GM12892 (cell line): ENCODE measurements at regions not wholly inside any gene's neighbourhood (a gene's known extent, or its start where the extent isn't known, plus 50 kb on each side); places are given as distances from the start of the nearest gene placed in this dataset.

Experiments used
- POLR2A ChIP-seq: IDR thresholded peaks from 2 replicates; pipeline ENCODE4 v1.6.1; 2011; ENCODE audit warnings: low read depth, low read length, control low read depth
- POLR2AphosphoS5 ChIP-seq: IDR thresholded peaks from 2 replicates; pipeline ENCODE4 v1.6.1; 2011; ENCODE audit warnings: low read depth, low read length, control low read depth

- TF ChIP-seq POLR2A (no peak), POLR2AphosphoS5 (no peak)
These were observed 104.8 kb upstream of the TFPI start for GRCh38 chr2:187658952-187659525.
